HG03280 (cell line): ENCODE measurements at regions not wholly inside any gene's neighbourhood (a gene's known extent, or its start where the extent isn't known, plus 50 kb on each side); places are given as distances from the start of the nearest gene placed in this dataset.

Experiments
- ATAC-seq: cut with Tn5 transposase; IDR thresholded peaks from one replicate; pipeline ENCODE4 v1.9.1; 2021; ENCODE audit warnings: mild to moderate bottlenecking, moderate library complexity; ENCODE audit not compliant: unreplicated experiment

DNA sequence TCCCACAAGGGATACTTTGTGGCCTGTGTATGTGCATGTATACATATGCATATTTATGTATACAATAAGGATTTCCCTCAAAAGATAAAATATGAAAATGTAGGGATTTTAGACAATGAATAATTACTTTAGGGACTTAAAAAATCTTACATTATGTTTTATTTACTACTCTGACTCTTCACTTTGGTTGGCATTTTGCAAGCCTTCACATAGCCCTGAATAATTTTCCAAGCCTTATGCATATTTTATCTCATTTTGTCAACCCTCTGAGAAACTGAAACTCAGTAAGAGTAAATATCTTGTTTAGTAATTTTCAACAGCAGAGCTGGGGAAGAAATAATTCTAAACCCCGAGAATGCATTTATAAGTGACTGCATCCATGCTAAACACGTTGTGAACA, 153.0 kb upstream of the SLC24A2 start:
- ATAC-seq, result no peak

DNA sequence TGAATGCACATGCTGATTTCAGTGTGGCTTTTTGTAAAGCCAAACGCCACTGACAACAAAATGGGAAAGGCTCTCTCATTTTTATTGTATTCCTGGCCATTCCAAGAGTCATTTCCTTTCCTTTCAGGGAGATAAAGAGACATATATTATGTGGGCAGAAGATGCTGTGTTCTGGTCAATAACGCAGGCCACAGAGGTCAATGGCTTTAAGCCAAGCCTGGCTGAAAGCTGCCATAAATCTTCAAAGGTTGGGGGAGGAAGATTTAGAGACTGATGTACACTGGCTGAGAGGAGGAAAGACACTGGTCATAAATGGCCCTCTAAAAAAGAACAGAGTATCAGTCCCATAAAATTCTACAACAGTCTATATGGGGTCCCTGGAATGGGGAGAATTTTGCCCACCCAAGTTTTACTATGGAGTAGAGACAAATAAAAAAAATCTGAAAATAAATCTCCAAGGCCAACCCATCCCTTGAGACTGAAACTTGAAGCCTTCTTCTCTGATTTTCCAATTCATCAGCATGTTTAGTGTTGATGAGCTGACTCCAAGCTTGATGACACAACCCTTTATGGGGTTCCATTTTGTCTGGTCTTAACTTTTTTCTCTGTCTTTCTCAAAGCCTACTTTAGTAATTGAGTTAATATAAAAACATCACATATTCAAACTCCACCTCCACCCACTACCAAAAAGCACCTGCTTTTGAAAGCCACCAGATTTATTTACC, 152.1 kb upstream of the SLC24A2 start:
- ATAC-seq, result no peak

DNA sequence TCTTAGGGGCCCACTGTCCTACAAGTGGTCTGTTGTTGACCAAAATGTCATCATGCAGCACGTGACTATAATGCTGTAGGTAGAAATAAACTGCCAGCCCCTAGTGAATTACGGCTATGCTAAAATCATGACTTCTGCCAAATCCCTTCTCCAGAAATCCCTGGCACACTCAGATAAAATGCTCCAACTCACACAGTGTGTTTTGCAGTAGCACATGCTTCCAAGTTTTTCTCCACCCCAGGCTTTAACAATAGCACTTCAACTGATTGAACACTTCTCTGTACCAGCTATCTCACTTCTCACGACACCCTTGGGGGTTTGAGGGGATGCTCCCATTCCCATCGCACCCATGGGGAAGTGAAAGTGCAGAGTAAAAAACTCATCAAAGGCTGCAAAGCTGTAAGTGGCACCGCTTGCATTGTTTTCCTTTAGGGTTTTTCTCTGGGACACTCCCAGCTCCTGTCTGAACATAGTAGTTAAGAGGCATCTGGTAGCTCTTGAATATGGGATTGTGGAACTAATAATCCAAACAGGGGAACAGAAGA, 151.0 kb upstream of the SLC24A2 start:
- ATAC-seq, result no peak

DNA sequence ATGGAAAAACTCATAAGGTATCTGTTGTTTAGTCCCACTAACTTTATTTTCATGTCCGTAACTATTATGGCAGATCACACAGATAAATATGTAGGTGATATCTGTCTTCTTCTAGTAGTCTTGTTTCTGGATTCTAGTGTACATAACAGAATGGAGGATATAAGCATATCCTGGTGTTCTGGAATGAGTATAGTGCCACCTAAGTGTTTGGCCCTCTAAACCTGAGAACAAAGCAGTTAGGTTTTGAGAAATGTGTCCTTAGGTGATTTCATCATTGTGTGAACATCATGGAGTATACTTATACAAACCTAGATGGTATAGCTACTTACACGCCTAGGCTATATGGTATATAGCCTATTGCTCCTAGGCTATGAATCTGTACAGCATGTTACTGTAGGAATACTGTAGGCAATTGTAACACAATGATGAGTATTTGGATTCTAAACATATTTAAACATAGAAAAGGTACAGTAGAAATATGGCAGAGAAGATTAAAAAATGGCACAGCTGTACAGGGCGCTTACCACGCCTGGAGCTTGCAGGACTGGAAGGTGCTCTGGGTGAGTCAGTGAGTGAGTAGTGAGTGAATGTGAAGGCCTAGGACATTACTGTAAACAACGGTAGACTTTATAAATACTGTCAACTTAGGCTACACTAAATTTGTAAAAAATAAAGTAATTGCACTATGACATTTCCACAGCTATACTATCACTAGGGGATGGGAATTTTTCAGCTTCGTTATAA, 150.3 kb upstream of the SLC24A2 start:
- no peak for ATAC-seq

DNA sequence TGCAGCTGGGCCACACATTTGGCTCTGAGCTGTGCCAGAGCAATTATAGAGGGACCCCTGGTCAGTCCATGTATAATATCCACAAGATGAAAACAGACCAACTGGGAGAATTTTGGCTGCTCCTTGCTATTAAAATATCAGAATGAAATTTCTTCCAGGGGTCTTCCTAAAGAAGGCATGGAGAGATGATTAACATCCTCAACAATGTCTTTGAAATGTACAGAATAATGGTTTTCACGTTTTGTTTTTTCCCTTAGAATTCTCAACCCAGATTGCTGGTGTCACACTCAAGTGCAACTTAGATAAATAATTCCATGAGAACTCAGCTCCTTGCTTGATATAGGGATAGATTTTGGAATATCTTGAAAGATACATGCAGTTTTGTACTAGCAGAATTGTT, 148.3 kb upstream of the SLC24A2 start:
- no peak for ATAC-seq

DNA sequence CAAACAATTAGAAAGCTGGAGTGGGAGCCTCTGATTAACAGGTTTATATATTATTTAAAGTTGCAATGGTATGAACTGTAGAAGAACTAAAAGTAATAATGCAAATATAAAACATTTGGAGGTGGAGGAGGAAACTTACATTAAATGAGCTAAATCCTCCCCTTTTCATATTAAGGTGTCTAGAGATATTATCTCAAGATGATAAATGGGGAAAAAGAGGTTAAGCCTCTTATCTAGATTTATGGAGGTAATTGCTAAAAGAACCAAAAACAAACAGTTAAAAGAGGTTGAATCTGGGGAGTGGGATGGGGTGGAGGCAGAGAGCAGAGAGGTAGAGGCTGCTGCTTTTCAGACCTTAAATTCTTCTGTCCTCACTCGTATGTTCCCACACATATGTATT, 147.8 kb upstream of the SLC24A2 start:
- no peak for ATAC-seq

DNA sequence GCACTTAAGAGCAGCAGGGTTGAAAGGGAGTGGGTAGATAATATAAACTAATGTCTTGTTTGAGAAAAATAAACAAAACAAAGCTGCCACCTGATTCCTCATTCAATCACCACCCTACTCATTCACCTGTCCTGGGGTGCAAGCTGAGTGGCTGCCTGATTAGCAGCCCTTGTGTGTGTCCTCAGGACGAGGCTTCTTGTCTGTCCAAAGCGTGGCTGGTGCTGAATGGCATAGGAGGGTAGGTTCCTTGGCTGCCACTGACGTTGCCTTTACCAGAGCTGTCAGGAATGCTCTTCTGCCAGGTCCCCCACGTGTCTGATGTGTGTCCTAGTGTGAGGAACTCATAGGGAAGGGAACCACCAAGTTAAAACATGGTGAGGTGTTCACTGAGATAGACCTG, 146.6 kb upstream of the SLC24A2 start:
- ATAC-seq, result no peak

DNA sequence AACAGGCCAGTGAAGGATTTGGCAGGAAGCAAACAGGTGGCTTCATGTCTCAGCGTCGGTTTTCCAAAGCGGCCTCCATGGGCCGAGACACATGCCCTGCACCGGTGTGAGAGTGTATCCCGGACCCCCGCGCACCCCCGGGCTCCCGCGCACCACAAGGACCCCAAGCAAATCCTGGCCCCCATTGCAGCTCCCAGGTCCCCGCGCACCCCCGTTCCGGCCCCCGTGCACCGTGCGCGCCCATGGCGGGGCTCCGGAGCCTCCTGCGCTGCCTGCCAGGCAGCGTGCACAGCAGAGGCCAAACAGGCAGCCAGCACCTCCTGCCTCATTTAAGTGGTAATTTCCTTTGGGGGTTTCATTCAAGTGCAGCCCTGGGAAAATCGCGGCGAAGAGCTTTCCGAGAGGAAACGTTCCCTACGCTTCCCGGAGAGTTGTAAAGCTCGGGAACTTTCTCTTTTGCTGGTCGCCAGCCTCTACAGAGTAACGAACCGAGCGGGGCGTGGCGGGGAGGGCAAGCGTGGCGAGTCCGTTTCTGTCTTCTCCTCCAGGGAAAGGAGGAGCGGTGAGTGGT, 145.5 kb upstream of the SLC24A2 start:
- ATAC-seq, result no peak

DNA sequence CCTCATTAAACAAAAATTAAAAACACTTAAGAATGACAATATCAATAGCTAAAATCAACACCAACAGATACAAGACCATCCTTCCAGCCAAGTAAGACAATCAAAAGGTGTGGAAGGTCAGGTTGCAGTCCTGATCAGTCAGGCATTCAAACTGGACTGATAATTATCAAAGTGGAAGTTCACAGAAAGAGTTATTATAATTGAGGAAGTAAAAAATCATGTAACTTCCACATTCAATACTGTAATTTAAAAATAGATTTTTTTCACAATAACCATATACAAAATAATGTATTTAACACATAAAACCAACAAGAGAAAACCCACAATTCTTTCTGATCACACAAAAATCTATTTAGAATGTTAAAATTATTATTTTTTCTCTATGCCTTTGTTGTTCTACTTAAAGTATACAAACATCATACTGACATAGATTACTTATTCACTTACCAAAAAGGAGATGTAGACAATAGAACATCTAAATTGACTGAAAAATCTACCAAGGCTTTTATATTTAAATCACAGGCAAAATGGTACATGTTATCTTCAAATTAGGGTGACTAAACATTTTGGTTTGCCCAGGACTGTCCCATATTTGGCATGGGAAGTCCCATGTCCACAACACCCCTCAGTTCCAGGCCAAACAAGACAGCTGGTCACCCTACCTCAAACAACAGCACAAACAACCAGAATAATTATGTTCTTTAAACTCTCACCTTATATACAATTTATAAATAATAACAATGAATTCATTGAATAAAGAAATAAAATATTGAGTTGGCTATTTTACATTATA, 142.5 kb upstream of the SLC24A2 start:
- ATAC-seq, result no peak

DNA sequence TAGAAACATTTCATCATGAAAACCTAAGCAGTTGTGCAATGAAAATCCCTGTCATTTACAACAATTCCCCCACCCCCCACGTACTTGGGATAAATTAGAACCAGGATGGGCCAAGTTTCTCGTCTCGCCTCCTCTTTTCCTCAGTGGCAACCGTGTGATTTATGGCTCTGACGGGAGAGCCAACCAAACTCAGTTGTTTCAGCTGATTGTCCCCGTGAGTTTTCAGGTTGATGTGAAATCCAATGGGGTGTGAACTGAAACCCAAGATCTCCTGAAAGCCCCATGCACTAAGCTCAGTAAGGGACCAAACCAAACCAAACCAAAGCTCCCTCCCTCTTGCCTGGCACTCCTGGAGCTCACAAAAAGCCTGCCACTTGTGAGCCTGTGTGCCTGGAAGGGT, 138.7 kb upstream of the SLC24A2 start:
- ATAC-seq, result no peak

DNA sequence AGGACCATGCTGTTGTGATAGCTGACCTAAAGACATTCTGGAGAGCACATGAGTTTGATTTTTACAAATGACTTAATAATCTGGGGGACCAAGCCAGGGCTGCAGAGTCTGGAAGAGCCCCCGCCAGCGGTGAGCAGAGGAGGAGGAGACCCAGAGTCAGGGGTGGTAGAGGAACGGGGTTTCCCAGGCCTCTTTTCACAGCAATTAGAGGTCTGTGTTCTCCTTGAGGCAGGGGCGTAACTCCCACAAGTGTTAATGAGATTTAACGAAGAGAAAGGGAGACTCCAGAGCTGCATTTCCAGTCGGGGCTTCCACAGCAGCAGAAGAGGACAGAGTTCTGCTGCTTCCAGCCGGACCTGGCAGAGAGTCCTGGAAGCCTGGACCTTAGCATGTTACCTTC, 137.9 kb upstream of the SLC24A2 start:
- ATAC-seq, result no peak

DNA sequence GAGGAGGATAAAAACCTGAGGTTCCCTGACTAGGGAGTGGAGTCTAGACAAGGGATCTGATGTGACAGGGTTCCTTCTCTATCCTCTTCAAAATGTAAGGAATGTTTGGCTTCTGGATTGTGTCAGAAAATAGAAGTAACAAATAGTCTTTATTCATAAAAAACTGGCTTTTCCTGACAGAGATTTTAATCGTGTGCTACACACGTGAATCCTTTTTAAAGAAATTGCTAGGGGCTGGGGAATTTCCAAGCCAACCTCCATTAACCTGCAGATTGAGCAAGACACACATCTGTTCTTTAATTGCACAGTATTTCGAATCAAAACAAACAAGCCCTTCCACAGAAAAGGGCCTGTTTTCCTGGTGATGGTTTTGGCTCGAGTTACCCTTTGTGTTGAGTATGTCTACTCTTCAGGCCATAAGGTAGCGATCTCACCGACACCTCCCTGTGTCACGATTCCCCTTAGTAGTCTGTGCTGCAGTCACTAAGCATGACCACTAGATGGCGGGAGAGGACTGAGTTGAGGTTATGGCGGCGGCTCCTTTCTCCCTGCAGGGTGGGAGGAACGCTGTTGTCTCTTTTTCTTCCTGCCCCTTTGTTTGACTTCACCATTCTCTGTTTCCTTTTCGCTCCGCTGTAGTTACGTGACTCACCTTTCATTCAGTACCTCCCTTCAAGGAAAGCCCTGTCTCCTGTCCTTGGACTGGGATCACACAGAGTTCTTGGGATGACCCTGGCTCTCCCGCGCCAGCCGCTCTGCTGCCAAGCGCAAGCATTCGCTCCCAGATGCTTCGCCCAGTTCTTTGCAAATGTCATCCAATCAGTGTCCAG, 137.1 kb upstream of the SLC24A2 start:
- ATAC-seq, result peak; percentile 96

DNA sequence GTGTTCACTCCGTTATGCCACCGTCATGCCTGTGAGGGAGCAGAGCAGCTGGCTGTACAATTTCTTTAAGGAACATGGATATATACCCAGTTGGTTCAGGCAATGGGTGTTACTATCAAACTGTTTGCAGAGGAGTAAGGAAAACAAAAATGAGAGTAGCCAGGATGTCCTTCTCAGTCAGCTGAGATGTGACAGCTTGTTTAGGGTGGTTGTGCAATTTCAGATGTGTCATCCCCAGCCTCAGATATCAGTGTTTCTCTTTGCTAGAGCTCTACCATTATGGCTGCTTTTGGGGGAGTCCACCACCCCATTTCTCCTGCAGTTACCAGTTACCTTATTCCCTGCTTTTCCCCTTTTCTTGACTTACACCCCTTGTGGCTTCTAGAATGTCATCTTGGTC, 135.2 kb upstream of the SLC24A2 start:
- no peak for ATAC-seq

DNA sequence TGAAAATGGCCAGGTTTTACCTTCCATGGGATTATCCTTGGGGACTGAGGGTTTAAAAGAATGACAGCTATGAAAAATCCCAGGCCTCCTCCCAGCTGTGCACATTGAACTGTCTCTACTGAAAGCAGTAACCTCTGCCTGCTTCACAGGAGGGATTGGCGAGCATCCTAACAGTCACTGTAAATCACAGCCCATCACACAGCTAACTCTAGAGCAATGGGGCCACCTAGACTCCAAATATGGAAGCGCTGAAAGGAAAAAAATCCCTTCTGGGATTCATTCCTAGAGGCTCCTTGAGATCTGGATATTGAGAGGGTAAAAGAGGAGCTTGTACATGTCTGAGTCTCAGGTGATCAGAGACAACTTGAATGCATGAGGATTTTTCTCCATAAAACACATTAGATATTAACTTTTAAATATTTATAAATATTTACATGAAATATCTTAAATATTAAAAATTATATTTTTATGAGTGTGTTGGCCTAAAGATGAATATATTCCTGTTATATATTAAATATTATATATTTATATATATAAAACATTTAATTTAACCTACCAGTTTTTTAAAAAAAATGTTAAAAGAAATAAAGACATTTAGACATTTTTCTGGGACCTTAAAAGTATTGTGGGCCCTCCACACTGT, 133.8 kb upstream of the SLC24A2 start:
- ATAC-seq, result no peak

DNA sequence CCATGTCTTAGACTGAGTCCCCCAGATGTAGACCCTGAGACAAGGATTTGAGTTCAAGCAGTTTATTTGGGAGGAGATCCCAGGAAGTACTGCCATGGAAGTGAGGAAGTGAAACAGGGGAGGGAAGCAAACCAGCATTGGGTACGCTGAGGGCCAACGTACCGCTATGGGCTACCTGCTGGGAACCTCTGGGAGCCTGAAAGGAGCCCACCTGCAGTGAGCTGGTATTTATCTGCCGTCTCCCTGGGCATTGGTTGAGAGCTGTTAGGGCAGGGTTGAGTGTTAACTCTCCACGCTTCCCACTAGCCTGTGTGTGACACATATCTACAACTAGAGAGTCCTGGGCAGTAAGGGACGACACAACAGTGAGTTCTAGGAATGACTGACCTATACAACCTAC, 131.6 kb upstream of the SLC24A2 start:
- no peak for ATAC-seq

DNA sequence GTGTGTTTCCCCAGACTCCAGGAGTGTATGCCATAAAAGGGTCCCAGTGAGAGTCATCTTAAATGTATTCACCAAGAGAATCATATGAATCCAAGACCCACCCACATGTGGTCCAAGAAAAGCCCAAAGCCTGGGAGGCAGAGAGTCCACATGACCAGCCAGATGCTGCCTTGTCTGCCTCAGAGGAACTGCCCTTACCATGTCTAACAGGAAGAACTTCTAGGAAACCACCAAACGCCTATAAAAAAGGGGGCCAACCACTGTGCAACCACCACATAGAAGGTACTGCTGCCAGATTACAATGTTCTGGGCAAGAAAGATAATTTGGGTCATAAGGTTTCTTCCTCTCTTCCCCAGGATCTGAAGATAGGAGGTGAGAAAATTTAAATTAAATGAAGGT, 129.8 kb upstream of the SLC24A2 start:
- no peak for ATAC-seq

DNA sequence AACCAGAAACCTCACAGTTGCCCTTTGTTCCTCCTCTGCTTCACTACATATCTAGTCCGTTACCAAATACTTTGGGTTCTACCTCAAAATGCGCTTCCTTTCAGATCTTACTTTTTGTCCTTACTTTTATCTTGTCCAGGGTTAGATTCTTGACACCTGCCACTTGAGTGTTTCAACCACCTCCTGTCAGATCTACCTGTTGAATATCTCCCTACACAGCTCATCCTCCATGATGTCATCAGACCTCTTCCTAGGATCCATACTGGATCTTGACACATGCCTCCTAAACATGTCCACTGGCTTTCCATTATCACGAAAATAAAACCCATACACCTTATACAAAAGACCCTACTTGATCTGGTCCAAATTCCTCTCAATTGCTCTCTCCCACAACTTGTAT, 125.2 kb upstream of the SLC24A2 start:
- no peak for ATAC-seq

DNA sequence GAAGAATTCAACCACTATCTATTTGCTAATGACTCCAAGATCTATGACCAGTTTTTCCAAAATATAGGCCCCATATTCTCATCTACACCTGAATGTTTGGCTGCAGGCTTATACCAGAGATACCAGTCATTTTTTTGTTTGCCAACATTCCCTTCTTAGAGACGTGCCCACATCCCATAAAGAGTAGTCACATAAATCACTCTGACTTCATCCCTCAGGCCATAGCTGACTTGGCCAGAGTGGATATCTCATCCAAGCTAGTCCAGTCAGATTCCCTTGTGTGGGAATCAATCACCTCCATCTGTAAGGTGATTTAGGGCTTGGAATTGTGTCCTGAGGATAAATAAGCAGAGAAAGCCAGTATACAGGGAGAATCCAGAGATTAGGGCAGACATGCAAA, 124.3 kb upstream of the SLC24A2 start:
- no peak for ATAC-seq

DNA sequence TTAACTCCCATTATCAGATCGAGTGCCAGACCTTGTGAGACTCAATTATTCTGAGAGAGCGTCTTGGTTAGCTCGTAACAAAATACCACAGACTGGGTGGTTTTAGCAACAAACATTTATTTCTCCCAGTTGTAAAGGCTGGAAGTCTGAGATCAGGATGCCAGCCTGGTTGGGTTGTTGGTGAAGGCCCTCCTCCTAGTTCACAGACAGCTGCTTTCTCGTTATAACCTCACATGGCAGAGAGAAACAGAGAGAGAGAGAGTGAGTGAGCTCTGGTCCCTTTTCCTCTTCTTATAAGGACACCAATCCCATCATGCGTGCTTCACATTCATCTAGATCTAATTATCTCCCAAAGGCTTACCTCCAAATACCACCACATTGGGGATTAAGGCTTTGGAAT, 114.2 kb upstream of the SLC24A2 start:
- ATAC-seq, result no peak

DNA sequence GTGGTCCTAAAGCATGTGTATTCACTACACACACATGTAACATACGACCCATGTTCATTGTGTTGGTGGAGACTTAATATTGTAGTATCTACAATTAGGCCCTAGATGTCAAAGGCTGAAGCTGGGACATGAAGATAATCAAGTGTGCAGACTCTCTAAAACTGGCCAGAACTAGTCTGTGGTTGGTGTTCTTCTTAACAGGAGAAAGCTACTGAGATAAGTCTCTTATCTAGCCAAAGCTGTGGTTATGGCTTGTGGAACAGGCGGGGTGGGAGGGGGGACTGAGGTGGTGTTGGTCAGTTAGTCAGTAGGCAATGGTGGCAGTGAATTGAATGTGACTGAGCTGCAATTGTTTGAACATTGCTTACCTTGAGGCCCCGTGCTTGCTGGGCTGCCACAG, 112.7 kb upstream of the SLC24A2 start:
- no peak for ATAC-seq
